ENCODE measurements at regions not wholly inside any gene's neighbourhood (a gene's known extent, or its start where the extent isn't known, plus 50 kb on each side); places are given as distances from the start of the nearest gene placed in this dataset.
"Not testable (repeated sequence)": the region's sequence is repeated elsewhere in the genome, so short reads cannot be mapped to it uniquely, and the experiment has no call there.

GRCh38 chr20:52019313-52019712 is 172.3 kb downstream of the ZFP64 start:
- ATAC-seq (ENCODE audit: poor library complexity): no peak
- intact Hi-C loops (cut with DNase I): no loop called here
- DNase-seq: no peak

- intact Hi-C loops (cut with DNase I): no loop called here
- ATAC-seq (ENCODE audit: poor library complexity) (no peak), DNase-seq (no peak)
These were observed 173.8 kb downstream of the ZFP64 start for GRCh38 chr20:52017669-52018317.

- intact Hi-C loops (cut with DNase I): no loop called here
- no peak for ATAC-seq (ENCODE audit: poor library complexity)
- DNase-seq: no peak
These were observed 175.6 kb downstream of the ZFP64 start for GRCh38 chr20:52016022-52016421.

- ATAC-seq (ENCODE audit: poor library complexity) (no peak), DNase-seq (no peak)
- intact Hi-C loops (cut with DNase I): no loop called here
These were observed 176.4 kb downstream of the ZFP64 start for GRCh38 chr20:52015155-52015554.

GRCh38 chr20:52012079-52012478 is 179.5 kb downstream of the ZFP64 start:
- intact Hi-C loops (cut with DNase I): no loop called here
- no peak for ATAC-seq (ENCODE audit: poor library complexity)
- no peak for DNase-seq

- ATAC-seq (ENCODE audit: poor library complexity): no peak
- DNase-seq: no peak
- intact Hi-C loops (cut with DNase I): no loop called here
These were observed 180.5 kb downstream of the ZFP64 start for GRCh38 chr20:52011093-52011492.

- no peak for ATAC-seq (ENCODE audit: poor library complexity)
- intact Hi-C loops (cut with DNase I): no loop called here
- no peak for DNase-seq
These were observed 181.0 kb downstream of the ZFP64 start for GRCh38 chr20:52010541-52010940.

- DNase-seq (no peak), ATAC-seq (ENCODE audit: poor library complexity) (no peak)
- intact Hi-C loops (cut with DNase I): no loop called here
These were observed 182.7 kb downstream of the ZFP64 start for GRCh38 chr20:52008874-52009273.

GRCh38 chr20:52004715-52005114 is 186.9 kb downstream of the ZFP64 start:
- no peak for DNase-seq
- ATAC-seq (ENCODE audit: poor library complexity): peak; percentile 48
- intact Hi-C loops (cut with DNase I): no loop called here

- DNase-seq: no peak
- ATAC-seq (ENCODE audit: poor library complexity): no peak
- intact Hi-C loops (cut with DNase I): no loop called here
These were observed 187.6 kb downstream of the ZFP64 start for GRCh38 chr20:52004018-52004417.

- ATAC-seq (ENCODE audit: poor library complexity): no peak
- intact Hi-C loops (cut with DNase I): no loop called here
- DNase-seq: no peak
These were observed 188.2 kb downstream of the ZFP64 start for GRCh38 chr20:52003415-52003814.

GRCh38 chr20:52001999-52002666 is 189.4 kb downstream of the ZFP64 start:
- intact Hi-C loops (cut with DNase I): no loop called here
- no peak for ATAC-seq (ENCODE audit: poor library complexity)
- DNase-seq: no peak

- ATAC-seq (ENCODE audit: poor library complexity); intact Hi-C loops (cut with DNase I); DNase-seq: not testable (repeated sequence)
These were observed 194.2 kb downstream of the ZFP64 start for GRCh38 chr20:51997281-51997936.

GRCh38 chr20:51995551-51995951 is 193.2 kb upstream of the SALL4 start:
- no peak for ATAC-seq (ENCODE audit: poor library complexity)
- DNase-seq: no peak
- intact Hi-C loops (cut with DNase I): no loop called here

GRCh38 chr20:51994751-51995417 is 192.6 kb upstream of the SALL4 start:
- intact Hi-C loops (cut with DNase I): no loop called here
- DNase-seq (no peak), ATAC-seq (ENCODE audit: poor library complexity) (no peak)

- DNase-seq (no peak), ATAC-seq (ENCODE audit: poor library complexity) (no peak)
- intact Hi-C loops (cut with DNase I): no loop called here
These were observed 185.5 kb upstream of the SALL4 start for GRCh38 chr20:51987812-51988211.

GRCh38 chr20:51985013-51985415 is 182.7 kb upstream of the SALL4 start:
- DNase-seq (no peak), ATAC-seq (ENCODE audit: poor library complexity) (peak; percentile 93)
- intact Hi-C loops (cut with DNase I): no loop called here

- ATAC-seq (ENCODE audit: poor library complexity) (no peak), DNase-seq (no peak)
- intact Hi-C loops (cut with DNase I): no loop called here
These were observed 178.0 kb upstream of the SALL4 start for GRCh38 chr20:51980277-51980676.

GRCh38 chr20:51979226-51979625 is 176.9 kb upstream of the SALL4 start:
- no peak for ATAC-seq (ENCODE audit: poor library complexity)
- no peak for DNase-seq
- intact Hi-C loops (cut with DNase I): no loop called here

GRCh38 chr20:51978070-51978501 is 175.8 kb upstream of the SALL4 start:
- ATAC-seq (ENCODE audit: poor library complexity) (no peak), DNase-seq (no peak)

More at GRCh38 chr20:51978070-51978501, 175.8 kb upstream of the SALL4 start:
- intact Hi-C loops (cut with DNase I): no loop called here
